ENCODE measurements at regions not wholly inside any gene's neighbourhood (a gene's known extent, or its start where the extent isn't known, plus 50 kb on each side); places are given as distances from the start of the nearest gene placed in this dataset.

GRCh38 chr17:5825717-5826330, 241.5 kb upstream of the NLRP1 start:
- TF ChIP-seq CTCF (IDR thresholded peaks at IDR 0.05): no peak
- Mint-ChIP-seq H3K27me3 (peaks cover 7% of the 10 kb centered on the region), H3K9me3 (peaks cover 4% of the 10 kb centered on the region), H3K4me3 (no peak overlapping the region), H3K4me1 (no peaks in the 10 kb centered on the region), H3K27ac (no peak overlapping the region), H3K36me3 (ENCODE audit: low read depth) (no peaks in the 10 kb centered on the region)
- intact Hi-C loops (cut with micrococcal nuclease): no loop called here
- ChIA-PET CTCF (no interaction called here), POLR2A (no interaction called here)
- DNase-seq (no peak), ATAC-seq (ENCODE audit: low read depth) (no peak)

- ATAC-seq (ENCODE audit: low read depth) (no peak), DNase-seq (no peak)
- intact Hi-C loops (cut with micrococcal nuclease): no loop called here
- Mint-ChIP-seq H3K27ac (no peak overlapping the region), H3K4me3 (no peak overlapping the region), H3K9me3 (peaks cover 4% of the 10 kb centered on the region), H3K27me3 (peaks cover 7% of the 10 kb centered on the region), H3K36me3 (ENCODE audit: low read depth) (no peaks in the 10 kb centered on the region), H3K4me1 (no peaks in the 10 kb centered on the region)
- POLR2A ChIA-PET: no interaction called here
- CTCF ChIA-PET: no interaction called here
- no peak for TF ChIP-seq CTCF (IDR thresholded peaks at IDR 0.05)
These were observed 242.1 kb upstream of the NLRP1 start for GRCh38 chr17:5826384-5826783.

- no peaks in the 10 kb centered on the region for H3K36me3 Mint-ChIP-seq (ENCODE audit: low read depth)
- no peak overlapping the region for H3K4me3 Mint-ChIP-seq
- ATAC-seq (ENCODE audit: low read depth) (no peak), DNase-seq (no peak)
- H3K9me3 Mint-ChIP-seq: peaks cover 4% of the 10 kb centered on the region
- intact Hi-C loops (cut with micrococcal nuclease): no loop called here
- H3K4me1 Mint-ChIP-seq: peaks cover 13% of the 10 kb centered on the region
- no peak for TF ChIP-seq CTCF (IDR thresholded peaks at IDR 0.05)
- ChIA-PET CTCF (no interaction called here), POLR2A (no interaction called here)
- no peak overlapping the region for H3K27ac Mint-ChIP-seq
- H3K27me3 Mint-ChIP-seq: peaks cover 4% of the 10 kb centered on the region
These were observed 239.3 kb upstream of the WSCD1 start for GRCh38 chr17:5830921-5831320.

- intact Hi-C loops (cut with micrococcal nuclease): no loop called here
- POLR2A ChIA-PET: no interaction called here
- Mint-ChIP-seq H3K27me3 (peaks cover 4% of the 10 kb centered on the region), H3K4me3 (no peak overlapping the region), H3K9me3 (no peaks in the 10 kb centered on the region), H3K27ac (no peak overlapping the region), H3K36me3 (ENCODE audit: low read depth) (no peaks in the 10 kb centered on the region), H3K4me1 (peaks cover 13% of the 10 kb centered on the region)
- CTCF ChIA-PET: no interaction called here
- ATAC-seq (ENCODE audit: low read depth) (no peak), DNase-seq (no peak)
- no peak for TF ChIP-seq CTCF (IDR thresholded peaks at IDR 0.05)
These were observed 237.3 kb upstream of the WSCD1 start for GRCh38 chr17:5832886-5833285.

GRCh38 chr17:5837055-5837491, 233.1 kb upstream of the WSCD1 start:
- DNase-seq (no peak), ATAC-seq (ENCODE audit: low read depth) (no peak)
- no peak overlapping the region for H3K4me3 Mint-ChIP-seq
- intact Hi-C loops (cut with micrococcal nuclease): no loop called here
- CTCF ChIA-PET: no interaction called here
- no peaks in the 10 kb centered on the region for H3K27me3 Mint-ChIP-seq
- no peak for TF ChIP-seq CTCF (IDR thresholded peaks at IDR 0.05)
- POLR2A ChIA-PET: no interaction called here
- no peak overlapping the region for H3K27ac Mint-ChIP-seq
- H3K9me3 Mint-ChIP-seq: no peaks in the 10 kb centered on the region
- H3K4me1 Mint-ChIP-seq: peaks cover 13% of the 10 kb centered on the region
- no peaks in the 10 kb centered on the region for H3K36me3 Mint-ChIP-seq (ENCODE audit: low read depth)
